Suprapubic skin (tissue), 4 donors: ENCODE measurements at regions not wholly inside any gene's neighbourhood (a gene's known extent, or its start where the extent isn't known, plus 50 kb on each side); places are given as distances from the start of the nearest gene placed in this dataset.
"Not testable (repeated sequence)": the region's sequence is repeated elsewhere in the genome, so short reads cannot be mapped to it uniquely, and the experiment has no call there.

Source experiments
- CTCF ChIP-seq, 2 donors: fragments of 200-600 bp in 1 of 2; fragments of 450-650 bp in 1 of 2; sonication (generic) in 1 of 2; IDR thresholded peaks; one replicate each; pipeline ENCODE4 v1.5.1; 2016 to 2019; ENCODE audit warnings: antibody characterized with exemption in 2 of 2, mild to moderate bottlenecking in 1 of 2, moderate library complexity in 1 of 2
- EP300 ChIP-seq: sonication (generic); formaldehyde crosslinking; IDR thresholded peaks from one replicate; pipeline ENCODE4 v1.6.1; 2017; ENCODE audit warnings: antibody characterized with exemption
- POLR2A ChIP-seq, 2 donors: fragments of 450-650 bp; IDR thresholded peaks; one replicate each; pipeline ENCODE4 v1.6.1; 2017; ENCODE audit warnings: antibody characterized with exemption in 2 of 2, mild to moderate bottlenecking in 2 of 2, moderate library complexity in 2 of 2
- POLR2AphosphoS5 ChIP-seq, 3 donors: sonication (generic); formaldehyde crosslinking; IDR thresholded peaks; one replicate each; pipeline ENCODE4 v1.6.1; 2017; ENCODE audit warnings: antibody characterized with exemption in 3 of 3

DNA sequence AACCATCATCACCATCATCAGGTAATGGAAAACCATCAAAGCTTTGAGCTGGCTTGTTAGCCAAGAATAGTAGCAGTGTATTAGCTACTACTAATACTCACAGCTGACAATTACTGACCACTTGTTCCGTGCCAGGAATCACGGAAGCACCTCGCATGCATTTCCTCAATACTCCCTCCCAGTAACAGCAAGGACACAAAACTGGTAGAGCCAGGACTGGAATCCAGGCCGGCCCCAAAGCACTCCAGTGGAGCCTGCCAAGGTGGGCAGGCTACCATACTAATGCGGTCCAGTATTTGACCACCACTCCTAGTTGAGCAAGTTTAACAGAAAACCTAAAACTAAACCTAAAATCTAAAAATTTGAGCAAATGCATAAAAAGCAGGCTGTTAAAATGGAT lies 107.2 kb upstream of the LPCAT1 start:
- TF ChIP-seq CTCF (IDR thresholded peaks at IDR 0.05); POLR2A (IDR thresholded peaks at IDR 0.05); POLR2AphosphoS5 (IDR thresholded peaks at IDR 0.05); EP300: not testable (repeated sequence)
